Immature natural killer cell (primary cell): ENCODE measurements at regions not wholly inside any gene's neighbourhood (a gene's known extent, or its start where the extent isn't known, plus 50 kb on each side); places are given as distances from the start of the nearest gene placed in this dataset.

Experiments used
- DNase-seq, 3 donors: peaks; one replicate each; pipeline ENCODE4 v3.0.0; 2022; ENCODE audit warnings: mixed read lengths in 1 of 3
- H3K27ac Mint-ChIP-seq, 6 donors: one replicate each; pipeline ENCODE4 v1.8.0; 2020; ENCODE audit warnings: mixed read lengths in 6 of 6, mild to moderate bottlenecking in 5 of 6, inconsistent platforms in 4 of 6, moderate library complexity in 3 of 6
- H3K27me3 Mint-ChIP-seq, 3 donors: one replicate each; pipeline ENCODE4 v1.8.0; 2020 to 2021; ENCODE audit warnings: low read depth in 3 of 3, mild to moderate bottlenecking in 3 of 3, mixed read lengths in 3 of 3, moderate library complexity in 3 of 3, inconsistent platforms in 1 of 3
- H3K36me3 Mint-ChIP-seq, 3 donors: one replicate each; pipeline ENCODE4 v1.8.0; 2020; ENCODE audit warnings: mixed read lengths in 3 of 3, inconsistent platforms in 2 of 3, mild to moderate bottlenecking in 2 of 3
- H3K4me1 Mint-ChIP-seq, 2 donors: one replicate each; pipeline ENCODE4 v1.8.0; 2020; ENCODE audit warnings: inconsistent platforms in 2 of 2, mild to moderate bottlenecking in 2 of 2, mixed read lengths in 2 of 2, moderate library complexity in 1 of 2
- H3K4me3 Mint-ChIP-seq, 5 donors: one replicate each; pipeline ENCODE4 v1.8.0; 2020; ENCODE audit warnings: mild to moderate bottlenecking in 5 of 5, mixed read lengths in 5 of 5, inconsistent platforms in 3 of 5, moderate library complexity in 3 of 5
- H3K9me3 Mint-ChIP-seq, 6 donors: one replicate each; pipeline ENCODE4 v1.8.0; 2020; ENCODE audit warnings: mild to moderate bottlenecking in 6 of 6, mixed read lengths in 6 of 6, inconsistent platforms in 4 of 6, moderate library complexity in 3 of 6

GRCh38 chr4:157819693-157820464 lies 352.9 kb downstream of the GASK1B start:
- DNase-seq, result no peak
- no peaks in the 10 kb centered on the region for H3K4me1 Mint-ChIP-seq
- H3K36me3 Mint-ChIP-seq, result no peaks in the 10 kb centered on the region
- no peak overlapping the region for H3K27ac Mint-ChIP-seq
- H3K9me3 Mint-ChIP-seq, result peaks cover 11 to 41% (median 17%) of the 10 kb centered on the region in 6 donors
- peaks cover 0 to 3% (median 2%) of the 10 kb centered on the region in 3 donors for H3K27me3 Mint-ChIP-seq
- no peak overlapping the region for H3K4me3 Mint-ChIP-seq

- Mint-ChIP-seq H3K27me3 (peaks cover 0 to 2% (median 0%) of the 10 kb centered on the region in 3 donors), H3K27ac (no peak overlapping the region)
- no peak for DNase-seq
Observed at GRCh38 chr4:157818946-157819692, 353.7 kb downstream of the GASK1B start.

GRCh38 chr4:157810137-157810774 lies 362.6 kb downstream of the GASK1B start:
- Mint-ChIP-seq H3K27me3 (no peaks in the 10 kb centered on the region), H3K4me1 (no peaks in the 10 kb centered on the region), H3K27ac (no peak overlapping the region), H3K9me3 (peaks cover 0 to 42% (median 8%) of the 10 kb centered on the region in 6 donors), H3K4me3 (no peak overlapping the region), H3K36me3 (peaks cover 0 to 4% (median 0%) of the 10 kb centered on the region in 3 donors)
- no peak for DNase-seq

More at GRCh38 chr4:157818946-157819692, 353.7 kb downstream of the GASK1B start:
- H3K4me3 Mint-ChIP-seq, result no peak overlapping the region
- peaks cover 9 to 37% (median 15%) of the 10 kb centered on the region in 6 donors for H3K9me3 Mint-ChIP-seq
- no peaks in the 10 kb centered on the region for H3K36me3 Mint-ChIP-seq
- no peaks in the 10 kb centered on the region for H3K4me1 Mint-ChIP-seq

- H3K4me3 Mint-ChIP-seq, result no peak overlapping the region
- H3K9me3 Mint-ChIP-seq, result peaks cover 0 to 48% (median 5%) of the 10 kb centered on the region in 6 donors
- no peaks in the 10 kb centered on the region for H3K27me3 Mint-ChIP-seq
- H3K4me1 Mint-ChIP-seq, result no peaks in the 10 kb centered on the region
- peaks cover 0 to 4% (median 0%) of the 10 kb centered on the region in 3 donors for H3K36me3 Mint-ChIP-seq
- no peak overlapping the region for H3K27ac Mint-ChIP-seq
- DNase-seq, result no peak
Observed at GRCh38 chr4:157808796-157809383, 363.9 kb downstream of the GASK1B start.

GRCh38 chr4:157806184-157806583 lies 366.6 kb downstream of the GASK1B start:
- no peak for DNase-seq
- H3K4me1 Mint-ChIP-seq, result no peaks in the 10 kb centered on the region
- peaks cover 1 to 44% (median 8%) of the 10 kb centered on the region in 6 donors for H3K9me3 Mint-ChIP-seq
- no peak overlapping the region for H3K27ac Mint-ChIP-seq
- H3K36me3 Mint-ChIP-seq, result no peaks in the 10 kb centered on the region
- H3K27me3 Mint-ChIP-seq, result no peaks in the 10 kb centered on the region
- no peak overlapping the region for H3K4me3 Mint-ChIP-seq

- Mint-ChIP-seq H3K4me1 (no peaks in the 10 kb centered on the region), H3K9me3 (peaks cover 1 to 37% (median 12%) of the 10 kb centered on the region in 6 donors), H3K27ac (no peak overlapping the region), H3K4me3 (no peak overlapping the region), H3K27me3 (peaks cover 0 to 2% (median 0%) of the 10 kb centered on the region in 3 donors), H3K36me3 (no peaks in the 10 kb centered on the region)
- no peak for DNase-seq
Observed at GRCh38 chr4:157804986-157805385, 367.8 kb downstream of the GASK1B start.

GRCh38 chr4:157803845-157804521 lies 368.8 kb downstream of the GASK1B start:
- H3K27me3 Mint-ChIP-seq, result peaks cover 0 to 2% (median 0%) of the 10 kb centered on the region in 3 donors
- no peak overlapping the region for H3K4me3 Mint-ChIP-seq
- H3K27ac Mint-ChIP-seq, result no peak overlapping the region
- no peak for DNase-seq
- no peaks in the 10 kb centered on the region for H3K4me1 Mint-ChIP-seq
- H3K36me3 Mint-ChIP-seq, result no peaks in the 10 kb centered on the region
- H3K9me3 Mint-ChIP-seq, result peaks cover 3 to 39% (median 13%) of the 10 kb centered on the region in 6 donors

- no peak for DNase-seq
- peaks cover 3 to 35% (median 13%) of the 10 kb centered on the region in 6 donors for H3K9me3 Mint-ChIP-seq
- H3K36me3 Mint-ChIP-seq, result no peaks in the 10 kb centered on the region
- H3K27me3 Mint-ChIP-seq, result peaks cover 0 to 2% (median 0%) of the 10 kb centered on the region in 3 donors
- no peaks in the 10 kb centered on the region for H3K4me1 Mint-ChIP-seq
- H3K4me3 Mint-ChIP-seq, result no peak overlapping the region
- H3K27ac Mint-ChIP-seq, result no peak overlapping the region
Observed at GRCh38 chr4:157803421-157803820, 369.4 kb downstream of the GASK1B start.

GRCh38 chr4:157795495-157795894 lies 377.3 kb downstream of the GASK1B start:
- H3K4me3 Mint-ChIP-seq, result no peak overlapping the region
- no peaks in the 10 kb centered on the region for H3K4me1 Mint-ChIP-seq
- H3K27ac Mint-ChIP-seq, result no peak overlapping the region
- H3K9me3 Mint-ChIP-seq, result peaks cover 0 to 19% (median 7%) of the 10 kb centered on the region in 6 donors
- peaks cover 0 to 2% (median 0%) of the 10 kb centered on the region in 3 donors for H3K27me3 Mint-ChIP-seq
- H3K36me3 Mint-ChIP-seq, result no peaks in the 10 kb centered on the region
- no peak for DNase-seq

GRCh38 chr4:157792716-157793115 lies 380.1 kb downstream of the GASK1B start:
- DNase-seq, result no peak
- peaks cover 0 to 2% (median 0%) of the 10 kb centered on the region in 3 donors for H3K27me3 Mint-ChIP-seq
- H3K9me3 Mint-ChIP-seq, result peaks cover 2 to 18% (median 10%) of the 10 kb centered on the region in 6 donors
- H3K27ac Mint-ChIP-seq, result no peak overlapping the region
- H3K4me3 Mint-ChIP-seq, result no peak overlapping the region
- H3K4me1 Mint-ChIP-seq, result no peaks in the 10 kb centered on the region
- H3K36me3 Mint-ChIP-seq, result no peaks in the 10 kb centered on the region

GRCh38 chr4:157791236-157791635 lies 381.6 kb downstream of the GASK1B start:
- H3K27me3 Mint-ChIP-seq, result no peaks in the 10 kb centered on the region
- H3K36me3 Mint-ChIP-seq, result no peaks in the 10 kb centered on the region
- no peak for DNase-seq
- H3K9me3 Mint-ChIP-seq, result peaks cover 0 to 19% (median 13%) of the 10 kb centered on the region in 6 donors
- no peaks in the 10 kb centered on the region for H3K4me1 Mint-ChIP-seq
- H3K4me3 Mint-ChIP-seq, result no peak overlapping the region
- no peak overlapping the region for H3K27ac Mint-ChIP-seq

- no peak for DNase-seq
- no peak overlapping the region for H3K4me3 Mint-ChIP-seq
- no peaks in the 10 kb centered on the region for H3K4me1 Mint-ChIP-seq
- no peak overlapping the region for H3K27ac Mint-ChIP-seq
- H3K9me3 Mint-ChIP-seq, result peaks cover 1 to 24% (median 12%) of the 10 kb centered on the region in 6 donors
- no peaks in the 10 kb centered on the region for H3K36me3 Mint-ChIP-seq
- H3K27me3 Mint-ChIP-seq, result peaks cover 0 to 2% (median 0%) of the 10 kb centered on the region in 3 donors
Observed at GRCh38 chr4:157787618-157788017, 385.2 kb downstream of the GASK1B start.

GRCh38 chr4:157781361-157781760 lies 391.5 kb downstream of the GASK1B start:
- peaks cover 0 to 2% (median 0%) of the 10 kb centered on the region in 3 donors for H3K27me3 Mint-ChIP-seq
- no peak overlapping the region for H3K4me3 Mint-ChIP-seq
- H3K9me3 Mint-ChIP-seq, result peaks cover 2 to 36% (median 13%) of the 10 kb centered on the region in 6 donors
- no peaks in the 10 kb centered on the region for H3K36me3 Mint-ChIP-seq
- no peak overlapping the region for H3K27ac Mint-ChIP-seq
- no peak for DNase-seq
- H3K4me1 Mint-ChIP-seq, result no peaks in the 10 kb centered on the region
